HG03460 (cell line): ENCODE measurements at regions not wholly inside any gene's neighbourhood (a gene's known extent, or its start where the extent isn't known, plus 50 kb on each side); places are given as distances from the start of the nearest gene placed in this dataset.

ENCODE experiments used
- ATAC-seq: cut with Tn5 transposase; IDR thresholded peaks from one replicate; pipeline ENCODE4 v1.9.1; 2021; ENCODE audit not compliant: unreplicated experiment

- no peak for ATAC-seq
These were observed 328.1 kb downstream of the SMAD2 start for GRCh38 chr18:47602273-47602897.

- ATAC-seq = no peak
These were observed 328.7 kb downstream of the SMAD2 start for GRCh38 chr18:47601581-47602272.

GRCh38 chr18:47595831-47596501, 334.5 kb downstream of the SMAD2 start:
- no peak for ATAC-seq

- ATAC-seq = no peak
These were observed 335.8 kb downstream of the SMAD2 start for GRCh38 chr18:47594621-47595086.

GRCh38 chr18:47593744-47594472, 336.6 kb downstream of the SMAD2 start:
- ATAC-seq = no peak

- ATAC-seq = no peak
These were observed 339.0 kb downstream of the SMAD2 start for GRCh38 chr18:47591429-47591828.

GRCh38 chr18:47587587-47587986, 336.1 kb upstream of the SKOR2 start:
- ATAC-seq = no peak

- no peak for ATAC-seq
These were observed 335.1 kb upstream of the SKOR2 start for GRCh38 chr18:47586418-47587070.

GRCh38 chr18:47585914-47586313, 334.5 kb upstream of the SKOR2 start:
- ATAC-seq = no peak

GRCh38 chr18:47585136-47585535, 333.7 kb upstream of the SKOR2 start:
- ATAC-seq = no peak

GRCh38 chr18:47582093-47582492, 330.6 kb upstream of the SKOR2 start:
- ATAC-seq = no peak

- no peak for ATAC-seq
These were observed 326.1 kb upstream of the SKOR2 start for GRCh38 chr18:47577520-47577919.

- no peak for ATAC-seq
These were observed 323.5 kb upstream of the SKOR2 start for GRCh38 chr18:47574966-47575365.

- no peak for ATAC-seq
These were observed 320.5 kb upstream of the SKOR2 start for GRCh38 chr18:47571957-47572356.

GRCh38 chr18:47566809-47567208, 315.3 kb upstream of the SKOR2 start:
- no peak for ATAC-seq

- no peak for ATAC-seq
These were observed 309.6 kb upstream of the SKOR2 start for GRCh38 chr18:47560723-47561715.

- peak; percentile 89 for ATAC-seq
These were observed 306.8 kb upstream of the SKOR2 start for GRCh38 chr18:47558110-47558750.

GRCh38 chr18:47557160-47557559, 305.7 kb upstream of the SKOR2 start:
- ATAC-seq = no peak

GRCh38 chr18:47552783-47553182, 301.3 kb upstream of the SKOR2 start:
- no peak for ATAC-seq
